Breast epithelium (tissue), 4 donors: ENCODE measurements at regions not wholly inside any gene's neighbourhood (a gene's known extent, or its start where the extent isn't known, plus 50 kb on each side); places are given as distances from the start of the nearest gene placed in this dataset.

Experiments
- DNase-seq, 2 donors: peaks; one replicate each; pipeline ENCODE4 v3.0.0-alpha.2; 2019; ENCODE audit warnings: low spot score in 2 of 2
- H3K27ac ChIP-seq, 2 donors: fragments of 200-600 bp; sonication (generic) in 1 of 2; one replicate each; pipeline ENCODE4 v1.5.1; 2016 to 2019; ENCODE audit warnings: mild to moderate bottlenecking in 1 of 2
- H3K27me3 ChIP-seq, 2 donors: fragments of 200-600 bp; sonication (generic) in 1 of 2; one replicate each; pipeline versions ENCODE4 v1.5.1 to v1.6.0; 2017 to 2019; ENCODE audit warnings: control low read depth in 1 of 2, mild to moderate bottlenecking in 1 of 2
- H3K36me3 ChIP-seq: fragments of 200-600 bp; one replicate; pipeline ENCODE4 v1.5.1; 2019
- H3K4me1 ChIP-seq, 2 donors: fragments of 200-600 bp; sonication (generic); one replicate each; pipeline ENCODE4 v1.5.1; 2016 to 2019; ENCODE audit warnings: control low read depth in 1 of 2
- H3K4me3 ChIP-seq, 3 donors: fragments of 200-600 bp; sonication (generic); 1 replicate in 2 of 3; 2 replicates in 1 of 3; pipeline ENCODE4 v1.5.1; 2016 to 2019; ENCODE audit warnings: mild to moderate bottlenecking in 3 of 3, moderate library complexity in 2 of 3
- H3K9me3 ChIP-seq, 2 donors: fragments of 200-600 bp; sonication (generic) in 1 of 2; one replicate each; pipeline ENCODE4 v1.5.1; 2016 to 2019; ENCODE audit warnings: control low read depth in 1 of 2
- POLR2A ChIP-seq: fragments of 450-650 bp; IDR thresholded peaks from one replicate; pipeline ENCODE4 v1.6.1; 2016; ENCODE audit warnings: antibody characterized with exemption, mild to moderate bottlenecking, moderate library complexity
- POLR2AphosphoS5 ChIP-seq, 3 donors: sonication (generic); formaldehyde crosslinking; IDR thresholded peaks; one replicate each; pipeline ENCODE4 v1.6.1; 2017; ENCODE audit warnings: antibody characterized with exemption in 3 of 3
- intact Hi-C: fragments of 100-400 bp; cut with DNase I; formaldehyde crosslinking; loops from one replicate; pipeline ENCODE4 v1.15.1; 2023; ENCODE audit warnings: low total_unique reads
- TF ChIP-seq, protein P1 (sequence below), 3 donors: fragments of 450-650 bp; IDR thresholded peaks; one replicate each; pipeline ENCODE4 v1.5.1; 2016 to 2017; ENCODE audit warnings: antibody characterized with exemption in 3 of 3, mild to moderate bottlenecking in 3 of 3, moderate library complexity in 3 of 3

GRCh38 chr3:103909395-103909794 is 1457.3 kb upstream of the ALCAM start:
- Histone ChIP-seq H3K9me3 (no peaks in the 10 kb centered on the region), H3K4me3 (no peak overlapping the region), H3K27me3 (no peaks in the 10 kb centered on the region), H3K4me1 (no peaks in the 10 kb centered on the region), H3K36me3 (no peaks in the 10 kb centered on the region), H3K27ac (no peak overlapping the region)
- intact Hi-C loops = no loop called here
- TF ChIP-seq POLR2AphosphoS5 (IDR thresholded peaks at IDR 0.05) (no peak), POLR2A (no peak)
- TF ChIP-seq, protein P1, sequence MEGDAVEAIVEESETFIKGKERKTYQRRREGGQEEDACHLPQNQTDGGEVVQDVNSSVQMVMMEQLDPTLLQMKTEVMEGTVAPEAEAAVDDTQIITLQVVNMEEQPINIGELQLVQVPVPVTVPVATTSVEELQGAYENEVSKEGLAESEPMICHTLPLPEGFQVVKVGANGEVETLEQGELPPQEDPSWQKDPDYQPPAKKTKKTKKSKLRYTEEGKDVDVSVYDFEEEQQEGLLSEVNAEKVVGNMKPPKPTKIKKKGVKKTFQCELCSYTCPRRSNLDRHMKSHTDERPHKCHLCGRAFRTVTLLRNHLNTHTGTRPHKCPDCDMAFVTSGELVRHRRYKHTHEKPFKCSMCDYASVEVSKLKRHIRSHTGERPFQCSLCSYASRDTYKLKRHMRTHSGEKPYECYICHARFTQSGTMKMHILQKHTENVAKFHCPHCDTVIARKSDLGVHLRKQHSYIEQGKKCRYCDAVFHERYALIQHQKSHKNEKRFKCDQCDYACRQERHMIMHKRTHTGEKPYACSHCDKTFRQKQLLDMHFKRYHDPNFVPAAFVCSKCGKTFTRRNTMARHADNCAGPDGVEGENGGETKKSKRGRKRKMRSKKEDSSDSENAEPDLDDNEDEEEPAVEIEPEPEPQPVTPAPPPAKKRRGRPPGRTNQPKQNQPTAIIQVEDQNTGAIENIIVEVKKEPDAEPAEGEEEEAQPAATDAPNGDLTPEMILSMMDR (IDR thresholded peaks at IDR 0.05) = no peak
- DNase-seq = no peak

GRCh38 chr3:103918336-103918735 is 1448.4 kb upstream of the ALCAM start:
- no peak overlapping the region for H3K4me3 ChIP-seq
- TF ChIP-seq POLR2AphosphoS5 (IDR thresholded peaks at IDR 0.05) (no peak), POLR2A (no peak)
- TF ChIP-seq, protein P1 (IDR thresholded peaks at IDR 0.05) = no peak
- H3K9me3 ChIP-seq = no peaks in the 10 kb centered on the region
- intact Hi-C loops = no loop called here
- H3K27ac ChIP-seq = no peak overlapping the region
- no peaks in the 10 kb centered on the region for H3K27me3 ChIP-seq
- DNase-seq = no peak
- no peaks in the 10 kb centered on the region for H3K36me3 ChIP-seq
- H3K4me1 ChIP-seq = no peaks in the 10 kb centered on the region

GRCh38 chr3:103919327-103919726 is 1447.4 kb upstream of the ALCAM start:
- H3K4me3 ChIP-seq = no peak overlapping the region
- H3K27ac ChIP-seq = no peak overlapping the region
- H3K9me3 ChIP-seq = no peaks in the 10 kb centered on the region
- H3K27me3 ChIP-seq = no peaks in the 10 kb centered on the region
- DNase-seq = no peak
- TF ChIP-seq POLR2AphosphoS5 (IDR thresholded peaks at IDR 0.05) (no peak), POLR2A (no peak)
- TF ChIP-seq, protein P1 (IDR thresholded peaks at IDR 0.05) = no peak
- H3K36me3 ChIP-seq = no peaks in the 10 kb centered on the region
- intact Hi-C loops = no loop called here
- no peaks in the 10 kb centered on the region for H3K4me1 ChIP-seq

DNA sequence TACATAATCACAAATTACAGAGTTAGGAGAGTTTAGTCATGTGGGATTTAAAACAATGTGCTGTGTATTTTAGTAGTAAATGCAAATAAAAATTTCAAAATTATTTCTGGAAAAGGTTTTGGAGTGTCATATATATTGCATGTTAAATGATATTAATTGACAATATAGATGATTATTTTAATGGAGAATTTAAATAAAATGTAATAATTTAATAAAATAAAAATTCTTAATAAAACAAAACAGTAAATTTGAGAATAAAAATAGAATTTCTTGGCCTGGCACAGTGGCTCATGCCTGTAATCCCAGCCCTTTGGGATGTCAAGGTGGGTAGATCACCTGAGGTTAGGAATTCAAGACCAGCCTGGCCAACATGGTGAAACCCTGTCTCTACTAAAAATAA is 1442.8 kb upstream of the ALCAM start:
- Histone ChIP-seq H3K27ac (no peak overlapping the region), H3K27me3 (no peaks in the 10 kb centered on the region), H3K4me1 (no peaks in the 10 kb centered on the region), H3K9me3 (no peaks in the 10 kb centered on the region), H3K4me3 (no peak overlapping the region), H3K36me3 (no peaks in the 10 kb centered on the region)
- intact Hi-C loops = no loop called here
- DNase-seq = no peak
- TF ChIP-seq POLR2AphosphoS5 (IDR thresholded peaks at IDR 0.05) (no peak), POLR2A (no peak)
- TF ChIP-seq, protein P1 (IDR thresholded peaks at IDR 0.05) = no peak

DNA sequence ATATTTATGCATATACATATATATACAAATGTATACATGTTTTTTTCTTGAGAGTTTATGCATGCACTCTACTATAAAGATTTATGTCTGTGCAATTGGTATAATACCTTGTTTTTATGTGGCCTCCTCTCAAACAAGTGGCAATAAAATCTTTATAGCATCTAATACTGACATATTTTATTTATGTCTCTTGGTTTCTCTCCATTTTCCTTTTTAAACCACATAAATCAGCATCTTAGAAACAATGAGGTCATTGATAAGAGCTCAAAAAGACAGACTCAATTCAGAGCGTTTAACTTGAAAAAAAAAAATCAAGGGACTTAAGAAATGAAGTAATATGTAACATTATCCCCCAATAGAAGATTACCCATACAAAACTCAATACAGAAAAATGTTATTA is 1442.2 kb upstream of the ALCAM start:
- DNase-seq = no peak

More for the DNA sequence above, 1442.2 kb upstream of the ALCAM start:
- Histone ChIP-seq H3K27me3 (no peaks in the 10 kb centered on the region), H3K4me1 (no peaks in the 10 kb centered on the region), H3K4me3 (no peak overlapping the region), H3K36me3 (no peaks in the 10 kb centered on the region), H3K27ac (no peak overlapping the region), H3K9me3 (no peaks in the 10 kb centered on the region)
- intact Hi-C loops = no loop called here
- TF ChIP-seq, protein P1 (IDR thresholded peaks at IDR 0.05) = no peak
- no peak for TF ChIP-seq POLR2AphosphoS5 (IDR thresholded peaks at IDR 0.05)
